Thyroid gland (tissue), 4 donors: ENCODE measurements at regions not wholly inside any gene's neighbourhood (a gene's known extent, or its start where the extent isn't known, plus 50 kb on each side); places are given as distances from the start of the nearest gene placed in this dataset.

ENCODE experiments used
- DNase-seq, 2 donors: peaks; one replicate each; pipeline ENCODE4 v3.0.0-alpha.2; 2019
- H3K27ac ChIP-seq, 3 donors: fragments of 200-600 bp; sonication (generic); 1 replicate in 2 of 3; 2 replicates in 1 of 3; pipeline ENCODE4 v1.5.1; 2016 to 2019; ENCODE audit warnings: mild to moderate bottlenecking in 1 of 3, moderate library complexity in 1 of 3
- H3K27me3 ChIP-seq: fragments of 200-600 bp; sonication (generic); one replicate; pipeline ENCODE4 v1.5.1; 2019
- H3K36me3 ChIP-seq, 2 donors: fragments of 200-600 bp; sonication (generic); one replicate each; pipeline ENCODE4 v1.5.1; 2016 to 2019
- H3K4me1 ChIP-seq, 2 donors: fragments of 200-600 bp; sonication (generic); one replicate each; pipeline ENCODE4 v1.5.1; 2017 to 2019
- H3K4me3 ChIP-seq, 3 donors: fragments of 200-600 bp; sonication (generic); replicated peaks in 1 of 3; 1 replicate in 2 of 3; 2 replicates in 1 of 3; pipeline ENCODE4 v1.5.1; 2016; ENCODE audit warnings: mild to moderate bottlenecking in 1 of 3
- H3K9me3 ChIP-seq: fragments of 200-600 bp; sonication (generic); one replicate; pipeline ENCODE4 v1.5.1; 2017
- CTCF ChIP-seq, 6 experiments: fragments of 200-600 bp in 3 of 6; fragments of 450-650 bp in 3 of 6; sonication (generic) in 3 of 6; IDR thresholded peaks; one replicate each; pipeline ENCODE4 v1.5.1; 2016 to 2019; ENCODE audit warnings: antibody characterized with exemption in 6 of 6, mild to moderate bottlenecking in 2 of 6, inconsistent platforms in 1 of 6, moderate library complexity in 1 of 6
- POLR2A ChIP-seq, 2 donors: fragments of 450-650 bp; IDR thresholded peaks; one replicate each; pipeline ENCODE4 v1.6.1; 2017; ENCODE audit warnings: antibody characterized with exemption in 2 of 2, mild to moderate bottlenecking in 2 of 2, moderate library complexity in 1 of 2
- WGBS, 2 donors: methylation state at CpG; one replicate each; pipeline ENCODE4 v1.1.5; 2017; 5-methylcytosine and 5-hydroxymethylcytosine counted together
- intact Hi-C: fragments of 100-400 bp; cut with DNase I; formaldehyde crosslinking; loops from one replicate; pipeline ENCODE4 v1.15.1; 2023

- DNase-seq = no peak
- H3K27ac ChIP-seq = no peak overlapping the region
- H3K27me3 ChIP-seq = no peaks in the 10 kb centered on the region
- no peaks in the 10 kb centered on the region for H3K36me3 ChIP-seq
- intact Hi-C loops = no loop called here
- WGBS, 2 donors = 60 to 91% methylated on average over 1 of the region's 1 CpG
- no peaks in the 10 kb centered on the region for H3K4me1 ChIP-seq
- TF ChIP-seq POLR2A (IDR thresholded peaks at IDR 0.05) = no peak
- no peaks in the 10 kb centered on the region for H3K9me3 ChIP-seq
- no peak overlapping the region for H3K4me3 ChIP-seq
Measured at GRCh38 chr6:21981235-21981833, 315.5 kb downstream of the PRL start.

GRCh38 chr6:21984135-21984534 is 312.7 kb downstream of the PRL start:
- H3K4me1 ChIP-seq = no peaks in the 10 kb centered on the region
- intact Hi-C loops = no loop called here
- H3K9me3 ChIP-seq = no peaks in the 10 kb centered on the region
- 79 to 83% methylated on average over 4 of the region's 4 CpGs for WGBS, 2 donors
- no peak overlapping the region for H3K27ac ChIP-seq
- H3K4me3 ChIP-seq = no peak overlapping the region
- no peaks in the 10 kb centered on the region for H3K27me3 ChIP-seq
- TF ChIP-seq POLR2A (IDR thresholded peaks at IDR 0.05) = no peak
- no peak for TF ChIP-seq CTCF (IDR thresholded peaks at IDR 0.05)
- no peak for DNase-seq
- H3K36me3 ChIP-seq = no peaks in the 10 kb centered on the region

GRCh38 chr6:21984561-21984960 is 312.3 kb downstream of the PRL start:
- no peaks in the 10 kb centered on the region for H3K36me3 ChIP-seq
- TF ChIP-seq CTCF (IDR thresholded peaks at IDR 0.05) = no peak
- TF ChIP-seq POLR2A (IDR thresholded peaks at IDR 0.05) = no peak
- H3K27ac ChIP-seq = no peak overlapping the region
- intact Hi-C loops = no loop called here
- H3K9me3 ChIP-seq = no peaks in the 10 kb centered on the region
- no peaks in the 10 kb centered on the region for H3K4me1 ChIP-seq
- H3K27me3 ChIP-seq = no peaks in the 10 kb centered on the region
- no peak for DNase-seq
- no peak overlapping the region for H3K4me3 ChIP-seq
- WGBS, 2 donors = 37 to 52% methylated on average over 1 of the region's 1 CpG

- Histone ChIP-seq H3K27me3 (no peaks in the 10 kb centered on the region), H3K4me1 (no peaks in the 10 kb centered on the region), H3K27ac (no peak overlapping the region), H3K36me3 (no peaks in the 10 kb centered on the region), H3K9me3 (no peaks in the 10 kb centered on the region), H3K4me3 (no peak overlapping the region)
- intact Hi-C loops = no loop called here
- no peak for DNase-seq
- WGBS, 2 donors = 93 to 95% methylated on average over 1 of the region's 1 CpG
- no peak for TF ChIP-seq CTCF (IDR thresholded peaks at IDR 0.05)
- no peak for TF ChIP-seq POLR2A (IDR thresholded peaks at IDR 0.05)
Measured at GRCh38 chr6:21985904-21986303, 310.9 kb downstream of the PRL start.

- Histone ChIP-seq H3K9me3 (no peaks in the 10 kb centered on the region), H3K27ac (no peak overlapping the region), H3K4me1 (no peaks in the 10 kb centered on the region), H3K27me3 (no peaks in the 10 kb centered on the region), H3K36me3 (no peaks in the 10 kb centered on the region), H3K4me3 (no peak overlapping the region)
- TF ChIP-seq CTCF (IDR thresholded peaks at IDR 0.05) (no peak), POLR2A (IDR thresholded peaks at IDR 0.05) (no peak)
- WGBS, 2 donors = 54 to 66% methylated on average over 6 of the region's 6 CpGs
- intact Hi-C loops = no loop called here
- no peak for DNase-seq
Measured at GRCh38 chr6:21986703-21987102, 310.1 kb downstream of the PRL start.
